Raji (cell line): ENCODE measurements at regions not wholly inside any gene's neighbourhood (a gene's known extent, or its start where the extent isn't known, plus 50 kb on each side); places are given as distances from the start of the nearest gene placed in this dataset.

Source experiments
- POLR2A ChIP-seq: IDR thresholded peaks from 2 replicates; pipeline ENCODE4 v1.6.1; 2011; ENCODE audit warnings: low read depth, low read length, control low read depth; ENCODE audit not compliant: insufficient read depth

GRCh38 chr17:68097161-68097805 lies 61.7 kb downstream of the KPNA2 start:
- no peak for TF ChIP-seq POLR2A

GRCh38 chr17:68100000-68100641 lies 64.6 kb downstream of the KPNA2 start:
- TF ChIP-seq POLR2A, result no peak

GRCh38 chr17:68101075-68101986 lies 65.8 kb downstream of the KPNA2 start:
- no peak for TF ChIP-seq POLR2A

GRCh38 chr17:68101987-68102314 lies 66.4 kb downstream of the KPNA2 start:
- TF ChIP-seq POLR2A, result no peak

- TF ChIP-seq POLR2A, result no peak
These were observed 66.8 kb downstream of the KPNA2 start for GRCh38 chr17:68102318-68102758.

- no peak for TF ChIP-seq POLR2A
These were observed 67.6 kb downstream of the KPNA2 start for GRCh38 chr17:68103148-68103547.

- TF ChIP-seq POLR2A, result no peak
These were observed 70.5 kb downstream of the KPNA2 start for GRCh38 chr17:68106085-68106484.

GRCh38 chr17:68107373-68107772 lies 71.8 kb downstream of the KPNA2 start:
- TF ChIP-seq POLR2A, result no peak

- no peak for TF ChIP-seq POLR2A
These were observed 72.9 kb downstream of the KPNA2 start for GRCh38 chr17:68108313-68109000.

- TF ChIP-seq POLR2A, result no peak
These were observed 87.1 kb downstream of the KPNA2 start for GRCh38 chr17:68122587-68122986.

GRCh38 chr17:68125111-68125870 lies 89.8 kb downstream of the KPNA2 start:
- no peak for TF ChIP-seq POLR2A

- no peak for TF ChIP-seq POLR2A
These were observed 92.4 kb downstream of the KPNA2 start for GRCh38 chr17:68127914-68128313.

- no peak for TF ChIP-seq POLR2A
These were observed 95.9 kb downstream of the KPNA2 start for GRCh38 chr17:68131456-68131855.

- no peak for TF ChIP-seq POLR2A
These were observed 98.0 kb downstream of the KPNA2 start for GRCh38 chr17:68133346-68134045.

GRCh38 chr17:68134046-68134637 lies 98.6 kb downstream of the KPNA2 start:
- no peak for TF ChIP-seq POLR2A
